HCT116 (cell line): ENCODE measurements at regions not wholly inside any gene's neighbourhood (a gene's known extent, or its start where the extent isn't known, plus 50 kb on each side); places are given as distances from the start of the nearest gene placed in this dataset.

Experiments used
- ATAC-seq: fragments of 200-7000 bp; cut with Tn5 transposase; 2 replicates; pipeline ENCODE4 v1.9.1; 2020; ENCODE audit warnings: mild to moderate bottlenecking, moderate library complexity
- BruUV-seq: library from RNA; stranded (reverse); fragments of 400-500 nt; replicated peaks from 2 replicates; lab custom pipeline; 2021; lab: Mats Ljungman, UMichigan
- CTCF ChIA-PET: fragments of 300-600 bp; sonication (Branson Sonifier 250); formaldehyde crosslinking; loops from one replicate; lab custom pipeline; 2021; ENCODE audit warnings: antibody characterized with exemption; lab: Charles Lee
- POLR2A ChIA-PET: fragments of 300-600, 350-600 bp; sonication (Branson Sonifier 250); formaldehyde crosslinking; loops from one replicate; lab custom pipeline; 2021; ENCODE audit warnings: antibody characterized with exemption; lab: Charles Lee
- RAD21 ChIA-PET, 2 experiments: fragments of 300-600 bp; sonication (Branson Sonifier 250); formaldehyde crosslinking; loops; one replicate each; lab custom pipeline; 2023; ENCODE audit warnings: low total read pairs in 2 of 2; ENCODE audit not compliant: uncharacterized antibody in 2 of 2, unreplicated experiment in 2 of 2, low non-redundant PET in 1 of 2; lab: Charles Lee
- DNase-seq: peaks from one replicate; pipeline ENCODE4 v3.0.0-alpha.2; 2010; ENCODE audit warnings: low read depth, low spot score
- H2AFZ ChIP-seq: fragments of 200-600 bp; shearing (Covaris generic), sonication (generic); 2 replicates; pipeline ENCODE4 v1.6.1; 2017; ENCODE audit warnings: low read depth, mixed run types, mixed read lengths, antibody characterized with exemption, low read length; ENCODE audit not compliant: poor library complexity, severe bottlenecking
- H3K27ac ChIP-seq: 2 replicates; pipeline ENCODE4 v1.5.1; 2012; ENCODE audit warnings: low read depth, low read length
- H3K27me3 ChIP-seq: fragments of 200-600 bp; sonication (generic); 2 replicates; pipeline ENCODE4 v1.6.1; 2016; ENCODE audit warnings: mixed run types, low read length, mixed read lengths; ENCODE audit not compliant: insufficient read depth
- H3K36me3 ChIP-seq, 2 experiments: fragments of 200-500 bp in 1 of 2; fragments of 200-600 bp in 1 of 2; sonication (Bioruptor generic) in 1 of 2; sonication (generic) in 1 of 2; 2 replicates each; pipeline versions ENCODE4 v1.5.1 to v1.6.1; 2014 to 2016; ENCODE audit warnings: low read length in 2 of 2, inconsistent platforms in 1 of 2, mixed read lengths in 1 of 2, mixed run types in 1 of 2; ENCODE audit not compliant: insufficient read depth in 2 of 2, control insufficient read depth in 1 of 2
- H3K4me1 ChIP-seq, 2 experiments: fragments of 200-600 bp in 1 of 2; sonication (generic) in 1 of 2; 2 replicates each; pipeline versions ENCODE4 v1.5.1 to v1.6.1; 2012 to 2017; ENCODE audit warnings: low read length in 2 of 2, inconsistent platforms in 1 of 2, mild to moderate bottlenecking in 1 of 2, mixed read lengths in 1 of 2, mixed run types in 1 of 2, moderate library complexity in 1 of 2; ENCODE audit not compliant: insufficient read depth in 2 of 2, control insufficient read depth in 1 of 2
- H3K4me2 ChIP-seq: fragments of 200-600 bp; sonication (generic); 2 replicates; pipeline ENCODE4 v1.6.1; 2017; ENCODE audit warnings: mixed run types, low read length, mixed read lengths
- H3K4me3 ChIP-seq, 2 experiments: fragments of 200-600 bp in 1 of 2; sonication (generic) in 1 of 2; replicated peaks in 1 of 2; 2 replicates each; pipeline ENCODE4 v1.5.1; 2011 to 2016; ENCODE audit warnings: low read length in 2 of 2, control low read depth in 1 of 2, low read depth in 1 of 2, mild to moderate bottlenecking in 1 of 2, mixed read lengths in 1 of 2, mixed run types in 1 of 2
- H3K79me2 ChIP-seq: fragments of 200-600 bp; sonication (generic); 2 replicates; pipeline ENCODE4 v1.6.1; 2017; ENCODE audit warnings: mild to moderate bottlenecking, mixed run types, low read length, moderate library complexity, mixed read lengths; ENCODE audit not compliant: insufficient read depth
- H3K9ac ChIP-seq: fragments of 200-600 bp; sonication (generic); 2 replicates; pipeline ENCODE4 v1.6.1; 2016; ENCODE audit warnings: low read length, mixed read lengths
- H3K9me2 ChIP-seq: fragments of 200-600 bp; sonication (generic), shearing (Covaris generic); 2 replicates; pipeline ENCODE4 v1.6.1; 2017; ENCODE audit warnings: mixed run types, mild to moderate bottlenecking, moderate library complexity; ENCODE audit not compliant: insufficient read depth
- H3K9me3 ChIP-seq, 2 experiments: fragments of 200-500 bp in 1 of 2; fragments of 200-600 bp in 1 of 2; sonication (Bioruptor generic) in 1 of 2; sonication (generic) in 1 of 2; 2 replicates each; pipeline ENCODE4 v1.6.1; 2014 to 2017; ENCODE audit warnings: low read length in 2 of 2, mixed read lengths in 2 of 2, inconsistent platforms in 1 of 2, low read depth in 1 of 2, mild to moderate bottlenecking in 1 of 2, mixed run types in 1 of 2, moderate library complexity in 1 of 2; ENCODE audit not compliant: control insufficient read depth in 1 of 2, insufficient read depth in 1 of 2
- H4K20me1 ChIP-seq: fragments of 200-600 bp; sonication (generic), shearing (Covaris generic); 2 replicates; pipeline ENCODE4 v1.6.1; 2017; ENCODE audit warnings: mixed run types, mild to moderate bottlenecking, moderate library complexity; ENCODE audit not compliant: insufficient read depth
- CEBPB ChIP-seq: IDR thresholded peaks from 2 replicates; pipeline ENCODE4 v1.6.1; 2012; ENCODE audit warnings: low read depth
- ELF1 ChIP-seq: IDR thresholded peaks from 2 replicates; pipeline ENCODE4 v1.6.1; 2012; ENCODE audit warnings: low read depth, borderline replicate concordance
- EZH2 ChIP-seq: fragments of 200-600 bp; sonication (generic); IDR thresholded peaks from 2 replicates; pipeline ENCODE4 v1.6.1; 2017; ENCODE audit warnings: antibody characterized with exemption, mixed run types
- EZH2phosphoT487 ChIP-seq: fragments of 200-600 bp; IDR thresholded peaks from 2 replicates; pipeline ENCODE4 v1.6.1; 2018; ENCODE audit warnings: antibody characterized with exemption, borderline replicate concordance
- FOSL1 ChIP-seq: IDR thresholded peaks from 2 replicates; pipeline ENCODE4 v1.6.1; 2012; ENCODE audit warnings: low read depth
- POLR2AphosphoS5 ChIP-seq: IDR thresholded peaks from 2 replicates; pipeline ENCODE4 v1.6.1; 2011; ENCODE audit warnings: mild to moderate bottlenecking, low read depth, low read length, moderate library complexity
- RAD21 ChIP-seq: IDR thresholded peaks from 2 replicates; pipeline ENCODE4 v1.6.1; 2012; ENCODE audit warnings: low read depth, mild to moderate bottlenecking
- SIN3A ChIP-seq: IDR thresholded peaks from 2 replicates; pipeline ENCODE4 v1.6.1; 2012; ENCODE audit warnings: low read depth
- SP1 ChIP-seq: IDR thresholded peaks from 2 replicates; pipeline ENCODE4 v1.6.1; 2012; ENCODE audit warnings: low read depth
- ZFX ChIP-seq: fragments of 450-650 bp; IDR thresholded peaks from 2 replicates; pipeline ENCODE4 v1.6.1; 2017
- ZNF274 ChIP-seq: fragments of 200-500 bp; sonication (Bioruptor generic); IDR thresholded peaks from 2 replicates; pipeline ENCODE4 v1.6.1; 2014; ENCODE audit warnings: mild to moderate bottlenecking, low read depth, low read length, inconsistent platforms
- intact Hi-C: fragments of 100-400 bp; cut with micrococcal nuclease; formaldehyde crosslinking; loops from 2 replicates; pipeline ENCODE4 v1.10.0; 2022
- TF ChIP-seq, protein P1 (sequence below), 3 experiments: fragments of 200-600 bp in 1 of 3; sonication (generic) in 1 of 3; IDR thresholded peaks in 2 of 3; conservative IDR thresholded peaks in 1 of 3; 2 replicates each; pipeline ENCODE4 v1.5.1; 2012 to 2017; ENCODE audit warnings: low read depth in 2 of 3, low read length in 2 of 3, antibody characterized with exemption in 1 of 3, borderline replicate concordance in 1 of 3, control low read depth in 1 of 3, mild to moderate bottlenecking in 1 of 3, mixed read lengths in 1 of 3, mixed run types in 1 of 3, moderate library complexity in 1 of 3; ENCODE audit not compliant: insufficient read depth in 1 of 3
- TF ChIP-seq, protein P2 (sequence below): IDR thresholded peaks from 2 replicates; pipeline ENCODE4 v1.6.1; 2012; ENCODE audit warnings: low read depth
- TF ChIP-seq, protein P3 (sequence below): IDR thresholded peaks from 2 replicates; pipeline ENCODE4 v1.6.1; 2011; ENCODE audit warnings: mild to moderate bottlenecking, low read length, moderate library complexity; ENCODE audit not compliant: insufficient replicate concordance; ENCODE audit errors: extremely low read depth

DNA sequence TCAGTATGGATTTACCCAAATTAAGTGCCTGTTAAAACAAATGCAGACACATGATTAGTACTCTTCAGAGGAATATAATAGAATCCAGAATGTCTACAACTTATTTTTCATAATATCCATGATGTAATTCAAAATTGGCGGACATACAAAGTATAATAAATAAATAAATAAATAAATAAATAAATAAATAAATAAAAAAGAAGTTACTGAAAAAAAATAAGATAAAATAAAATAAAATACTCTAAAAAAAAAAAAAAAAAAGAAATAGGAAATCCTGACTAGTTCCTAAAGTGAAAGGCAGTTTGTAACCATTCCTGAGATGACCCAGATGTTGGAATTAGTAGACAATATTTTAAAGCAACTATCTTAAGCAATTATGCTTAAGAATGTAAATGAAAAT lies 219.0 kb upstream of the SPAG17 start:
- Histone ChIP-seq H3K79me2 (no peaks in the 10 kb centered on the region), H3K4me1 (no peaks in the 10 kb centered on the region), H3K4me2 (no peak overlapping the region), H3K27ac (no peak overlapping the region), H2AFZ (no peak overlapping the region), H3K9ac (no peak overlapping the region), H3K4me3 (no peak overlapping the region), H3K27me3 (no peaks in the 10 kb centered on the region), H4K20me1 (no peaks in the 10 kb centered on the region), H3K9me3 (no peaks in the 10 kb centered on the region; a peak in 1 of 4 replicates), H3K9me2 (no peaks in the 10 kb centered on the region), H3K36me3 (no peaks in the 10 kb centered on the region)
- TF ChIP-seq SP1 (no peak), ELF1 (no peak), FOSL1 (no peak), POLR2AphosphoS5 (no peak), CEBPB (no peak), EZH2phosphoT487 (no peak), ZNF274 (no peak), EZH2 (no peak), ZFX (no peak), RAD21 (no peak), SIN3A (no peak)
- TF ChIP-seq, protein P1, sequence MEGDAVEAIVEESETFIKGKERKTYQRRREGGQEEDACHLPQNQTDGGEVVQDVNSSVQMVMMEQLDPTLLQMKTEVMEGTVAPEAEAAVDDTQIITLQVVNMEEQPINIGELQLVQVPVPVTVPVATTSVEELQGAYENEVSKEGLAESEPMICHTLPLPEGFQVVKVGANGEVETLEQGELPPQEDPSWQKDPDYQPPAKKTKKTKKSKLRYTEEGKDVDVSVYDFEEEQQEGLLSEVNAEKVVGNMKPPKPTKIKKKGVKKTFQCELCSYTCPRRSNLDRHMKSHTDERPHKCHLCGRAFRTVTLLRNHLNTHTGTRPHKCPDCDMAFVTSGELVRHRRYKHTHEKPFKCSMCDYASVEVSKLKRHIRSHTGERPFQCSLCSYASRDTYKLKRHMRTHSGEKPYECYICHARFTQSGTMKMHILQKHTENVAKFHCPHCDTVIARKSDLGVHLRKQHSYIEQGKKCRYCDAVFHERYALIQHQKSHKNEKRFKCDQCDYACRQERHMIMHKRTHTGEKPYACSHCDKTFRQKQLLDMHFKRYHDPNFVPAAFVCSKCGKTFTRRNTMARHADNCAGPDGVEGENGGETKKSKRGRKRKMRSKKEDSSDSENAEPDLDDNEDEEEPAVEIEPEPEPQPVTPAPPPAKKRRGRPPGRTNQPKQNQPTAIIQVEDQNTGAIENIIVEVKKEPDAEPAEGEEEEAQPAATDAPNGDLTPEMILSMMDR (IDR thresholded peaks at IDR 0.05 in 2 of 3, conservative IDR thresholded peaks at IDR 0.05 in 1 of 3; ENCODE audit: borderline replicate concordance in 1 of 3, insufficient read depth in 1 of 3, low read depth in 2 of 3, low read length in 2 of 3): no peak
- TF ChIP-seq, protein P2, sequence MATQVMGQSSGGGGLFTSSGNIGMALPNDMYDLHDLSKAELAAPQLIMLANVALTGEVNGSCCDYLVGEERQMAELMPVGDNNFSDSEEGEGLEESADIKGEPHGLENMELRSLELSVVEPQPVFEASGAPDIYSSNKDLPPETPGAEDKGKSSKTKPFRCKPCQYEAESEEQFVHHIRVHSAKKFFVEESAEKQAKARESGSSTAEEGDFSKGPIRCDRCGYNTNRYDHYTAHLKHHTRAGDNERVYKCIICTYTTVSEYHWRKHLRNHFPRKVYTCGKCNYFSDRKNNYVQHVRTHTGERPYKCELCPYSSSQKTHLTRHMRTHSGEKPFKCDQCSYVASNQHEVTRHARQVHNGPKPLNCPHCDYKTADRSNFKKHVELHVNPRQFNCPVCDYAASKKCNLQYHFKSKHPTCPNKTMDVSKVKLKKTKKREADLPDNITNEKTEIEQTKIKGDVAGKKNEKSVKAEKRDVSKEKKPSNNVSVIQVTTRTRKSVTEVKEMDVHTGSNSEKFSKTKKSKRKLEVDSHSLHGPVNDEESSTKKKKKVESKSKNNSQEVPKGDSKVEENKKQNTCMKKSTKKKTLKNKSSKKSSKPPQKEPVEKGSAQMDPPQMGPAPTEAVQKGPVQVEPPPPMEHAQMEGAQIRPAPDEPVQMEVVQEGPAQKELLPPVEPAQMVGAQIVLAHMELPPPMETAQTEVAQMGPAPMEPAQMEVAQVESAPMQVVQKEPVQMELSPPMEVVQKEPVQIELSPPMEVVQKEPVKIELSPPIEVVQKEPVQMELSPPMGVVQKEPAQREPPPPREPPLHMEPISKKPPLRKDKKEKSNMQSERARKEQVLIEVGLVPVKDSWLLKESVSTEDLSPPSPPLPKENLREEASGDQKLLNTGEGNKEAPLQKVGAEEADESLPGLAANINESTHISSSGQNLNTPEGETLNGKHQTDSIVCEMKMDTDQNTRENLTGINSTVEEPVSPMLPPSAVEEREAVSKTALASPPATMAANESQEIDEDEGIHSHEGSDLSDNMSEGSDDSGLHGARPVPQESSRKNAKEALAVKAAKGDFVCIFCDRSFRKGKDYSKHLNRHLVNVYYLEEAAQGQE: no peak
- TF ChIP-seq, protein P3, sequence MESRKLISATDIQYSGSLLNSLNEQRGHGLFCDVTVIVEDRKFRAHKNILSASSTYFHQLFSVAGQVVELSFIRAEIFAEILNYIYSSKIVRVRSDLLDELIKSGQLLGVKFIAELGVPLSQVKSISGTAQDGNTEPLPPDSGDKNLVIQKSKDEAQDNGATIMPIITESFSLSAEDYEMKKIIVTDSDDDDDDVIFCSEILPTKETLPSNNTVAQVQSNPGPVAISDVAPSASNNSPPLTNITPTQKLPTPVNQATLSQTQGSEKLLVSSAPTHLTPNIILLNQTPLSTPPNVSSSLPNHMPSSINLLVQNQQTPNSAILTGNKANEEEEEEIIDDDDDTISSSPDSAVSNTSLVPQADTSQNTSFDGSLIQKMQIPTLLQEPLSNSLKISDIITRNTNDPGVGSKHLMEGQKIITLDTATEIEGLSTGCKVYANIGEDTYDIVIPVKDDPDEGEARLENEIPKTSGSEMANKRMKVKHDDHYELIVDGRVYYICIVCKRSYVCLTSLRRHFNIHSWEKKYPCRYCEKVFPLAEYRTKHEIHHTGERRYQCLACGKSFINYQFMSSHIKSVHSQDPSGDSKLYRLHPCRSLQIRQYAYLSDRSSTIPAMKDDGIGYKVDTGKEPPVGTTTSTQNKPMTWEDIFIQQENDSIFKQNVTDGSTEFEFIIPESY: no peak
- POLR2A ChIA-PET: no interaction called here
- ATAC-seq (no peak), DNase-seq (no peak)
- intact Hi-C loops: loop anchor here (10.0 kb wide), 1 partner anchor 61 kb away; no protein-coding TSS in a partner anchor
- RAD21 ChIA-PET: no interaction called here
- BruUV-seq: no TSS peak
- CTCF ChIA-PET: no interaction called here
